Activated CD4-positive, alpha-beta memory T cell treated with anti-CD3 and anti-CD28 coated beads, Interleukin-2, amount 10 ng/mL, durations not matched to agents 7 days and 5 days (primary cell): ENCODE measurements at regions not wholly inside any gene's neighbourhood (a gene's known extent, or its start where the extent isn't known, plus 50 kb on each side); places are given as distances from the start of the nearest gene placed in this dataset.
"Not testable (repeated sequence)": the region's sequence is repeated elsewhere in the genome, so short reads cannot be mapped to it uniquely, and the experiment has no call there.

ENCODE experiments used
- CTCF ChIA-PET: fragments of 350-600 bp; sonication (Branson Sonifier 250); formaldehyde crosslinking; loops from one replicate; lab custom pipeline; 2021; ENCODE audit warnings: antibody characterized with exemption, inconsistent platforms; lab: Charles Lee
- POLR2A ChIA-PET: fragments of 350-600 bp; sonication (Branson Sonifier 250); formaldehyde crosslinking; loops from one replicate; lab custom pipeline; 2021; ENCODE audit warnings: antibody characterized with exemption; lab: Charles Lee
- DNase-seq: peaks from one replicate; pipeline ENCODE4 v3.0.0-alpha.2; 2020
- H3K27ac Mint-ChIP-seq: one replicate; pipeline ENCODE4 v1.8.0; 2021; ENCODE audit warnings: mild to moderate bottlenecking, mixed read lengths
- H3K27me3 Mint-ChIP-seq: one replicate; pipeline ENCODE4 v1.8.0; 2021; ENCODE audit warnings: mixed read lengths
- H3K36me3 Mint-ChIP-seq: one replicate; pipeline ENCODE4 v1.8.0; 2021; ENCODE audit warnings: low read depth, mixed read lengths
- H3K4me1 Mint-ChIP-seq: one replicate; pipeline ENCODE4 v1.8.0; 2021; ENCODE audit warnings: mixed read lengths
- H3K4me3 Mint-ChIP-seq: one replicate; pipeline ENCODE4 v1.8.0; 2021; ENCODE audit warnings: mild to moderate bottlenecking, mixed read lengths
- H3K9me3 Mint-ChIP-seq: one replicate; pipeline ENCODE4 v1.8.0; 2021; ENCODE audit warnings: mixed read lengths

DNA sequence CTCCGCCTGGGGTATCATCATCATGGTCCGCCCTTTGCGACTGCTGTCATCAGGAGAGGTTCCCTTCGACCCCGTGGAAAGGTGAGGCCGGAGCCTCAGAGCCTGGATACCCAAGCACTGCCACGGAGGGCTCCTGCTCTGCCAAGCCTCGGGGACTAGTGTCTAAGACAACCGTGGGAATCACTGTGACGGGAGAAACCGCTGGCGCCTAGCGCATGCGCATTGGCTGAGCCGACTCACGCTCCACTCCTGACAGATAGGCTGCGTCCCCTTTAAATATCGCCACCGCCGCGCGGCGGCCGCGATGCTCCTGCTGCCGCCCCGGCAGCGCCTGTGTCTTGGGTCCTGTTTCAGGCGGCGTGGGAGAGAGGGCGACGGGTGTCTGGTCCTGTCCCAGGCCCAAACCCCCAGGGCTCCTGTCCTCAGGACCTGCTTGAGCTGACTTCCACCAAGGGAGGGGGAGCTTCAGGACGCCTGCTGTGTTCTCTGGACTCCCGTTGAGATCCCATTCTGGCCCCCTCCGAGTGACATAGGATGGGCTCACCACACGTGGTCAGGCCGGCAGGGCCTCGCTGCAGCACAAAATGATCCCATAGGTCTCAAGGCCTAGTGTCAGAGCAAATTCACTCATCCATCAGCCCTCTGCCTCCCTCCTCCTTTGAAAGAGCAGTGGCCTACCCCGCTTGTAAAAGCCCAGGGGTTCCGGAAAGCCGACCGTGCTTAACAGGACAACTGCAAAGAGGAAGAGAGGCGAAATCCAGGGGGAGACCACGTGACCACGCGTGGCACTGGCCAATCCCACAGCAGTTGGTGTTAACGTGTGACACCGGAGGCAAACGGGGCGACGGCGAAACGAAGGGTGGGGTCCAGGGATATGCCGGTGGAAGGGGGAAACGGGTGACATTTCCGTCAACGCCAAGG, 707.2 kb upstream of the TPTE start:
- H3K9me3 Mint-ChIP-seq, DNase-seq, H3K4me1 Mint-ChIP-seq, H3K4me3 Mint-ChIP-seq, POLR2A ChIA-PET, CTCF ChIA-PET, H3K36me3 Mint-ChIP-seq, H3K27ac Mint-ChIP-seq, H3K27me3 Mint-ChIP-seq: not testable (repeated sequence)

DNA sequence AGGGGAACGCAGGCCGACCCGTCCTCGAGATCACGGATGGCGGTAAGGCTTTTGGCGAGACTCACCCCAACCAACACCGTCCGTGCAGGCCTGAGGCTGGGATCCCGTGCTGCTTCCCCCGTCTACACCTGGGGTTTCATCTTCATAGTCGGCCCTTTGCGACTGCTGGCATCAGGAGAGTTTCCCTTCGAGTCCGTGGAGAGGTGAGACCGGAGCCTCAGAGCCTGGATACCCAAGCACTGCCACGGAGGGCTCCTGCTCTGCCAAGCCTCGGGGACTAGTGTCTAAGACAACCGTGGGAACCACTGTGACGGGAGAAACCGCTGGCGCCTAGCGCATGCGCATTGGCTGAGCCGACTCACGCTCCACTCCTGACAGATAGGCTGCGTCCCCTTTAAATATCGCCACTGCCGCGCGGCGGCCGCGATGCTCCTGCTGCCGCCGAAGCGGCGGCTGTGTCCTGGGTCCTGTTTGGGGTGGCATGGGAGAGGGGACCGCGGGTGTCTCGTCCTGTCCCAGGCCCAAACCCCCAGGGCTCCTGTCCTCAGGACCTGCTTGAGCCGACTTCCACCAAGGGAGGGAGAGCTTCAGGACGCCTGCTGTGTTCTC, 706.1 kb upstream of the TPTE start:
- H3K27ac Mint-ChIP-seq, POLR2A ChIA-PET, H3K4me3 Mint-ChIP-seq, CTCF ChIA-PET, H3K4me1 Mint-ChIP-seq, H3K27me3 Mint-ChIP-seq, H3K36me3 Mint-ChIP-seq, DNase-seq, H3K9me3 Mint-ChIP-seq: not testable (repeated sequence)

DNA sequence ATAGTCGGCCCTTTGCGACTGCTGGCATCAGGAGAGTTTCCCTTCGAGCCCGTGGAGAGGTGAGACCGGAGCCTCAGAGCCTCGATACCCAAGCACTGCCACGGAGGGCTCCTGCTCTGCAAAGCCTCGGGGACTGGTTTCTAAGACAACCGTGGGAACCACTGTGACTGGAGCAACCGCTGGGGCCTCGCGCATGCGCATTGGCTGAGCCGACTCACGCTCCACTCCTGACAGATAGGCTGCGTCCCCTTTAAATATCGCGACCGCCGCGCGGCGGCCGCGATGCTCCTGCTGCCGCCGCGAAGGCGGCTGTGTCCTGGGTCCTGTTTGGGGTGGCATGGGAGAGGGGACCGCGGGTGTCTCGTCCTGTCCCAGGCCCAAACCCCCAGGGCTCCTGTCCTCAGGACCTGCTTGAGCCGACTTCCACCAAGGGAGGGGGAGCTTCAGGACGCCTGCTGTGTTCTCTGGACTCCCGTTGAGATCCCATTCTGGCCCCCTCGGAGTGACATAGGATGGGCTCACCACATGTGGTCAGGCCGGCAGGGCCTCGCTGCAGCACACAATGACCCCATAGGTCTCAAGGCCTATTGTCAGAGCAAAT, 704.5 kb upstream of the TPTE start:
- H3K4me1 Mint-ChIP-seq, H3K9me3 Mint-ChIP-seq, H3K36me3 Mint-ChIP-seq, H3K4me3 Mint-ChIP-seq, H3K27ac Mint-ChIP-seq, CTCF ChIA-PET, POLR2A ChIA-PET, H3K27me3 Mint-ChIP-seq, DNase-seq: not testable (repeated sequence)

DNA sequence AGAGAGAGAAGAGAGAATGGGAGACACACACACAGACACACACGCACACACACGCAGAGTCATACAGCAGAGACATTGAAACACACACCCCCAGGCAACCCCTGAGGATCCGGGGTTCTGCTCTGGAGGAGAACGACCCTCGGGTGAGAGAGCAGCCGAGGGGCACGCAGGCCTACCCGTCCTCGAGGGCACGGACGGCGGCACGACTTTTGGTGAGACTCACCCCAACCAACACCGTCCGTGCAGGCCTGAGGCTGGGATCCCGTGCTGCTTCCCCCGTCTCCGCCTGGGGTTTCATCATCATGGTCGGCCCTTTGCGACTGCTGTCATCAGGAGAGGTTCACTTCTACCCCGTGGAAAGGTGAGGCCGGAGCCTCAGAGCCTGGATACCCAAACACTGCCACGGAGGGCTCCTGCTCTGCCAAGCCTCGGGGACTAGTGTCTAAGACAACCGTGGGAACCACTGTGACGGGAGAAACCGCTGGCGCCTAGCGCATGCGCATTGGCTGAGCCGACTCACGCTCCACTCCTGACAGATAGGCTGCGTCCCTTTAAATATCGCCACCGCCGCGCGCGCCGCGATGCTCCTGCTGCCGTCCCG, 703.4 kb upstream of the TPTE start:
- H3K27ac Mint-ChIP-seq, H3K4me1 Mint-ChIP-seq, H3K27me3 Mint-ChIP-seq, H3K36me3 Mint-ChIP-seq, H3K4me3 Mint-ChIP-seq, DNase-seq, POLR2A ChIA-PET, H3K9me3 Mint-ChIP-seq, CTCF ChIA-PET: not testable (repeated sequence)

DNA sequence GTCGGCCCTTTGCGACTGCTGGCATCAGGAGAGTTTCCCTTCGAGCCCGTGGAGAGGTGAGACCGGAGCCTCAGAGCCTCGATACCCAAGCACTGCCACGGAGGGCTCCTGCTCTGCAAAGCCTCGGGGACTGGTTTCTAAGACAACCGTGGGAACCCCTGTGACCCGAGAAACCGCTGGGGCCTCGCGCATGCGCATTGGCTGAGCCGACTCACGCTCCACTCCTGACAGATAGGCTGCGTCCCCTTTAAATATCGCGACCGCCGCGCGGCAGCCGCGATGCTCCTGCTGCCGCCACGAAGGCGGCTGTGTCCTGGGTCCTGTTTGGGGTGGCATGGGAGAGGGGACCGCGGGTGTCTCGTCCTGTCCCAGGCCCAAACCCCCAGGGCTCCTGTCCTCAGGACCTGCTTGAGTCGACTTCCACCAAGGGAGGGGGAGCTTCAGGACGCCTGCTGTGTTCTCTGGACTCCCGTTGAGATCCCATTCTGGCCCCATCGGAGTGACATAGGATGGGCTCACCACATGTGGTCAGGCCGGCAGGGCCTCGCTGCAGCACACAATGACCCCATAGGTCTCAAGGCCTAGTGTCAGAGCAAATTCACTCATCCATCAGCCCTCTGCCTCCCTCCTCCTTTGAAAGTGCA, 701.7 kb upstream of the TPTE start:
- POLR2A ChIA-PET, H3K4me1 Mint-ChIP-seq, H3K9me3 Mint-ChIP-seq, CTCF ChIA-PET, H3K27ac Mint-ChIP-seq, H3K4me3 Mint-ChIP-seq, DNase-seq, H3K36me3 Mint-ChIP-seq, H3K27me3 Mint-ChIP-seq: not testable (repeated sequence)

DNA sequence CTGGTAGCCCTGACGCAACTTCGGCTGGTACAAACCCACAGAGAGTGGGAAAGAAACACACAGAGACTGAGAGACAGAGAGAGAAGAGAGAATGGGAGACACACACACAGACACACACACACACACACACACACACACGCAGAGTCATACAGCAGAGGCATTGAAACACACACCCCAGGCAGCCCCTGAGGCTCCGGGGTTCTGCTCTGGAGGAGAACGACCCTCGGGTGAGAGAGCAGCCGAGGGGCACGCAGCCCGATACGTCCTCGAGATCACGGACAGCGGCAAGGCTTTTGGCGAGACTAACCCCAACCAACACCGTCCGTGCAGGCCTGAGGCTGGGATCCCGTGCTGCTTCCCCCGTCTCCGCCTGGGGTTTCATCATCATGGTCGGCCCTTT, 700.8 kb upstream of the TPTE start:
- H3K4me3 Mint-ChIP-seq, H3K36me3 Mint-ChIP-seq, POLR2A ChIA-PET, H3K4me1 Mint-ChIP-seq, H3K27me3 Mint-ChIP-seq, CTCF ChIA-PET, DNase-seq, H3K9me3 Mint-ChIP-seq, H3K27ac Mint-ChIP-seq: not testable (repeated sequence)

DNA sequence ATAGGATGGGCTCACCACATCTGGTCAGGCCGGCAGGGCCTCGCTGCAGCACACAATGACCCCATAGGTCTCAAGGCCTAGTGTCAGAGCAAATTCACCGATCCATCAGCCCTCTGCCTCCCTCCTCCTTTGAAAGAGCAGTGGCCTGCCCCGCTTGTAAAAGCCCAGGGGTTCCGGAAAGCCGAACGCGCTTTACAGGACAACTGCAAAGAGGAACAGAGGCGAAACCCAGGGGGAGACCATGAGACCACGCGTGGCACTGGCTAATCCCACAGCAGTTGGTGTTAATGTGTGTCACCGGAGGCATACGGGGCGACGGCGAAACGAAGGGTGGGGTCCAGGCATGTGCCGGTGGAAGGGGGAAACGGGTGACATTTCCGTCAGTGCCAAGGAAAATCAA, 699.9 kb upstream of the TPTE start:
- H3K36me3 Mint-ChIP-seq, H3K4me3 Mint-ChIP-seq, H3K27ac Mint-ChIP-seq, H3K9me3 Mint-ChIP-seq, CTCF ChIA-PET, H3K4me1 Mint-ChIP-seq, H3K27me3 Mint-ChIP-seq, POLR2A ChIA-PET, DNase-seq: not testable (repeated sequence)

DNA sequence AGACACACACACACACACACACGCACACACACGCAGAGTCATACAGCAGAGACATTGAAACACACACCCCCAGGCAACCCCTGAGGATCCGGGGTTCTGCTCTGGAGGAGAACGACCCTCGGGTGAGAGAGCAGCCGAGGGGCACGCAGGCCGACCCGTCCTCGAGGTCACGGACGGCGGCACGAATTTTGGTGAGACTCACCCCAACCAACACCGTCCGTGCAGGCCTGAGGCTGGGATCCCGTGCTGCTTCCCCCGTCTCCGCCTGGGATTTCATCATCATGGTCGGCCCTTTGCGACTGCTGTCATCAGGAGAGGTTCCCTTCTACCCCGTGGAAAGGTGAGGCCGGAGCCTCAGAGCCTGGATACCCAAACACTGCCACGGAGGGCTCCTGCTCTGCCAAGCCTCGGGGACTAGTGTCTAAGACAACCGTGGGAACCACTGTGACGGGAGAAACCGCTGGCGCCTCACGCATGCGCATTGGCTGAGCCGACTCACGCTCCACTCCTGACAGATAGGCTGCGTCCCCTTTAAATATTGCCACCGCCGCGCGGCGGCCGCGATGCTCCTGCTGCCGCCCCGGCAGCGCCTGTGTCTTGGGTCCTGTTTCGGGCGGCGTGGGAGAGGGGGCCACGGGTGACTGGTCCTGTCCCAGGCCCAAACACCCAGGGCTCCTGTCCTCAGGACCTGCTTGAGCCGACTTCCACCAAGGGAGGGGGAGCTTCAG, 699.1 kb upstream of the TPTE start:
- H3K4me3 Mint-ChIP-seq, H3K27ac Mint-ChIP-seq, H3K36me3 Mint-ChIP-seq, H3K27me3 Mint-ChIP-seq, POLR2A ChIA-PET, H3K9me3 Mint-ChIP-seq, H3K4me1 Mint-ChIP-seq, CTCF ChIA-PET, DNase-seq: not testable (repeated sequence)

DNA sequence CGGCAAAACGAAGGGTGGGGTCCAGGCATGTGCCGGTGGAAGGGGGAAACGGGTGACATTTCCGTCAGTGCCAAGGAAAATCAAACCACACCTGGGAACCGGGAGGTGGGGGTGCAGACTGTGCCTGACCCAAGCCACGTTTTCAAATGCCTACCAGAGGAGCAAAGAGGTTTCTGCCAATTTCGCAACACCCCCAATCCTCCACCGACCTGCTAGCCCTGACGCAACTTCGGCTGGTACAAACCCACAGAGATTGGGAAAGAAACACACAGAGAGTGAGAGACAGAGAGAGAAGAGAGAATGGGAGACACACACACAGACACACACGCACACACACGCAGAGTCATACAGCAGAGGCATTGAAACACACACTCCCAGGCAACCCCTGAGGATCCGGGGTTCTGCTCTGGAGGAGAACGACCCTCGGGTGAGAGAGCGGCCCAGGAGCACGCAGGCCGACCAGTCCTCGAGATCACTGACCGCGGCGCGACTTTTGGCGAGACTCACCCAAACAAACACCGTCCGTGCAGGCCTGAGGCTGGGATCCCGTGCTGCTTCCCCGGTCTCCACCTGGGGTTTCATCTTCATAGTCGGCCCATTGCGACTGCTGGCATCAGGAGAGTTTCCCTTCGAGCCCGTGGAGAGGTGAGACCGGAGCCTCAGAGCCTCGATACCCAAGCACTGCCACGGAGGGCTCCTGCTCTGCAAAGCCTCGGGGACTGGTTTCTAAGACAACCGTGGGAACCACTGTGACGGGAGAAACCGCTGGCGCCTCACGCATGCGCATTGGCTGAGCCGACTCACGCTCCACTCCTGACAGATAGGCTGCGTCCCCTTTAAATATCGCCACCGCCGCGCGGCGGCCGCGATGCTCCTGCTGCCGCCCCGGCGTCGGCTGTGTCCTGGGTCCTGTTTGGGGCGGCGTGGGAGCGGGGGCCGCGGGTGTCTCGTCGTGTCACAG, 697.9 kb upstream of the TPTE start:
- H3K27ac Mint-ChIP-seq, H3K36me3 Mint-ChIP-seq, POLR2A ChIA-PET, H3K4me3 Mint-ChIP-seq, H3K27me3 Mint-ChIP-seq, DNase-seq, H3K9me3 Mint-ChIP-seq, H3K4me1 Mint-ChIP-seq, CTCF ChIA-PET: not testable (repeated sequence)

DNA sequence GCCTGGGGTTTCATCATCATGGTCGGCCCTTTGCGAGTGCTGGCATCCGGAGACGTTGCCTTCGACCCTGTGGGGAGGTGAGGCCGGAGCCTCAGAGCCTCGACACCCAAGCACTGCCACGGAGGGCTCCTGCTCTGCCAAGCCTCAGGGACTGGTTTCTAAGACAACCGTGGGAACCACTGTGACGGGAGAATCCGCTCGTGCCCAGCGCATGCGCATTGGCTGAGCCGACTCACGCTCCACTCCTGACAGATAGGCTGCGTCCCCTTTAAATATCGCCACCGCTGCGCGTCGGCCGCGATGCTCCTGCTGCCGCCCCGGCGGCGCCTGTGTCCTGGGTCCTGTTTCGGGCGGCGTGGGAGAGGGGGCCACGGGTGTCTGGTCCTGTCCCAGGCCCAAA, 690.6 kb upstream of the TPTE start:
- H3K4me3 Mint-ChIP-seq, H3K27ac Mint-ChIP-seq, H3K36me3 Mint-ChIP-seq, CTCF ChIA-PET, H3K27me3 Mint-ChIP-seq, H3K4me1 Mint-ChIP-seq, DNase-seq, H3K9me3 Mint-ChIP-seq, POLR2A ChIA-PET: not testable (repeated sequence)

DNA sequence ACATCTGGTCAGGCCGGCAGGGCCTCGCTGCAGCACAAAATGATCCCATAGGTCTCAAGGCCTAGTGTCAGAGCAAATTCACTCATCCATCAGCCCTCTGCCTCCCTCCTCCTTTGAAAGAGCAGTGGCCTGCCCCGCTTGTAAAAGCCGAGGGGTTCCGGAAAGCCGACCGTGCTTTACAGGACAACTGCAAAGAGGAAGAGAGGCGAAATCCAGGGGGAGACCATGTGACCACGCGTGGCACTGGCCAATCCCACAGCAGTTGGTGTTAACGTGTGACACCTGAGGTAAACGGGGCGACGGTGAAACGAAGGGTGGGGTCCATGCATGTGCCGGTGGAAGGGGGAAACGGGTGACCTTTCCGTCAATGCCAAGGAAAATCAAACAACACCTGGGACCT, 688.6 kb upstream of the TPTE start:
- POLR2A ChIA-PET, H3K4me1 Mint-ChIP-seq, H3K27me3 Mint-ChIP-seq, H3K36me3 Mint-ChIP-seq, H3K4me3 Mint-ChIP-seq, DNase-seq, H3K27ac Mint-ChIP-seq, H3K9me3 Mint-ChIP-seq, CTCF ChIA-PET: not testable (repeated sequence)

DNA sequence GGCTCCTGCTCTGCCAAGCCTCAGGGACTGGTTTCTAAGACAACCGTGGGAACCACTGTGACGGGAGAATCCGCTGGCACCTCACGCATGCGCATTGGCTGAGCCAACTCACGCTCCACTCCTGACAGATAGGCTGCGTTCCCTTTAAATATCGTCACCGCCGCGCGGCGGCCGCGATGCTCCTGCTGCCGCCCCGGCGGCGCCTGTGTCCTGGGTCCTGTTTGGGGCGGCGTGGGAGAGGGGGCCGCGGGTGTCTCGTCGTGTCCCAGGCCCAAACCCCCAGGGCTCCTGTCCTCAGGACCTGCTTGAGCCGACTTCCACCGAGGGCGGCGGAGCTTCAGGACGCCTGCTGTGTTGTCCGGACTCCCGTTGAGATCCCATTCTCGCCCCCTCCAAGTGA, 684.8 kb upstream of the TPTE start:
- H3K27ac Mint-ChIP-seq, H3K4me3 Mint-ChIP-seq, DNase-seq, CTCF ChIA-PET, H3K27me3 Mint-ChIP-seq, H3K4me1 Mint-ChIP-seq, H3K36me3 Mint-ChIP-seq, POLR2A ChIA-PET: not testable (repeated sequence)
- peaks cover 20% of the 10 kb centered on the region for H3K9me3 Mint-ChIP-seq
